Epithelial cell of esophagus (primary cell): ENCODE measurements at regions not wholly inside any gene's neighbourhood (a gene's known extent, or its start where the extent isn't known, plus 50 kb on each side); places are given as distances from the start of the nearest gene placed in this dataset.
A peak's percentile ranks its signal among the peaks of the same experiment; 100 is the strongest.

Experiments used
- DNase-seq: peaks from one replicate; pipeline ENCODE4 v3.0.0; 2010; ENCODE audit warnings: low read depth
- H3K4me3 ChIP-seq: 2 replicates; pipeline ENCODE4 v1.5.1; 2011; ENCODE audit warnings: mild to moderate bottlenecking, low read length, control low read depth
- TF ChIP-seq, protein P1 (sequence below): IDR thresholded peaks from 2 replicates; pipeline ENCODE4 v1.5.1; 2011; ENCODE audit warnings: low read depth, mild to moderate bottlenecking, low read length, control low read depth, inconsistent platforms; ENCODE audit not compliant: insufficient read depth; ENCODE audit errors: missing control alignments

DNA sequence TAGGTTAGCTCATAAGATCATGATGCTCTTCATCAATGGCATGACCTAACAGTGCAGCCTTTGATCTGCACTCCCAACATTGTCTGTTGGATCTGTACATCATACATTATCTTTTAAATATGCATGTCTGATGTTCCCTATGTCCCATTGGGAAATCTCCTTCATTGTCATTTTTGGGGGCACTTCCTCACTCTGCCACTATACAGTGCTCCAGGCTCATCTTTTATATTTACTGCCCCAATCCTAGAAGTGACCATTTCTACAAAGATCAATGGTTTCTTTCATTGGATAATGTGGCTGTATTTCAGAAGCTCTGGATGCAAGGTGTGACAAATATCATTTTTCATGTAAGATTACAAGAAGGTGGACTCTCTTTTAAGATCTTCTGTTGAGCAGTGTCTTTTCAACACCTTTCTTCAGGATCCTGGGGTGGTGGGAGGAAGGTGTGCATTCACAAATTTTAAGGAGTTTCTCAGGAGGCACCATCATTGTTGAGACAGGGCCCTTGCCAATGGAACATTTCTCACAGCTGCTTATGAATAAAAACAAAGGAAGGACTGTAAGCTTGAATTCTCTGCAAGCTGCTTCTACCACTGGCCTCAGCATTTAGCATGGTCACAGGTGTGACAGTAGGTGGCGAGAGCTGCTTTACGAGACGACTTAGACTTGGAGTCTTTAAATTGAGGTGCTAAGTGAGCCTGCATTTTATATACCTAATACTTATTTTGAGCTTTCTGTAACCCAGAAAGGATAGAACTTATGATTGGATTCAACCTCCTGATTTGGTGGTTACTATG is 403.0 kb downstream of the LMO7 start:
- no peak overlapping the region for H3K4me3 ChIP-seq
- TF ChIP-seq, protein P1, sequence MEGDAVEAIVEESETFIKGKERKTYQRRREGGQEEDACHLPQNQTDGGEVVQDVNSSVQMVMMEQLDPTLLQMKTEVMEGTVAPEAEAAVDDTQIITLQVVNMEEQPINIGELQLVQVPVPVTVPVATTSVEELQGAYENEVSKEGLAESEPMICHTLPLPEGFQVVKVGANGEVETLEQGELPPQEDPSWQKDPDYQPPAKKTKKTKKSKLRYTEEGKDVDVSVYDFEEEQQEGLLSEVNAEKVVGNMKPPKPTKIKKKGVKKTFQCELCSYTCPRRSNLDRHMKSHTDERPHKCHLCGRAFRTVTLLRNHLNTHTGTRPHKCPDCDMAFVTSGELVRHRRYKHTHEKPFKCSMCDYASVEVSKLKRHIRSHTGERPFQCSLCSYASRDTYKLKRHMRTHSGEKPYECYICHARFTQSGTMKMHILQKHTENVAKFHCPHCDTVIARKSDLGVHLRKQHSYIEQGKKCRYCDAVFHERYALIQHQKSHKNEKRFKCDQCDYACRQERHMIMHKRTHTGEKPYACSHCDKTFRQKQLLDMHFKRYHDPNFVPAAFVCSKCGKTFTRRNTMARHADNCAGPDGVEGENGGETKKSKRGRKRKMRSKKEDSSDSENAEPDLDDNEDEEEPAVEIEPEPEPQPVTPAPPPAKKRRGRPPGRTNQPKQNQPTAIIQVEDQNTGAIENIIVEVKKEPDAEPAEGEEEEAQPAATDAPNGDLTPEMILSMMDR: no peak
- peak; percentile 5 for DNase-seq

DNA sequence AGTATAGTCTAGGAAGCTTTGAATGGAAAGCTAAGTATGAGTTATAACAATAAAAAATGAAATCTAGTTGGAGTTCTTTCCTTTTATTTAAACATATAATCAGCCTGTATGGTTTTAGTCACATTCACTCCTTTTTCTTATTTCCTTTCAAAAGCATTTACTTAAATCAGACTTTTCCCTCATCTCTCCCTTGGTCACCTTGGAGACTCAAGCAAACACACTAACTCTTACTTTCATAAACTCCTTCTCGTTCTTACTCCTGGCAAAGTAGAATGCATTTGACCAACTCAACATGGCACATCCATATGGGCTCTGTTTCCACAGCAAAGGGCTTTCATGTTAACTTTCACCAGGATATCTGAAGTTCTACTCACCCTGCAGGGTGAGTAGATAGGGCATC is 400.0 kb downstream of the LMO7 start:
- no peak overlapping the region for H3K4me3 ChIP-seq
- DNase-seq: no peak
- TF ChIP-seq, protein P1: no peak

DNA sequence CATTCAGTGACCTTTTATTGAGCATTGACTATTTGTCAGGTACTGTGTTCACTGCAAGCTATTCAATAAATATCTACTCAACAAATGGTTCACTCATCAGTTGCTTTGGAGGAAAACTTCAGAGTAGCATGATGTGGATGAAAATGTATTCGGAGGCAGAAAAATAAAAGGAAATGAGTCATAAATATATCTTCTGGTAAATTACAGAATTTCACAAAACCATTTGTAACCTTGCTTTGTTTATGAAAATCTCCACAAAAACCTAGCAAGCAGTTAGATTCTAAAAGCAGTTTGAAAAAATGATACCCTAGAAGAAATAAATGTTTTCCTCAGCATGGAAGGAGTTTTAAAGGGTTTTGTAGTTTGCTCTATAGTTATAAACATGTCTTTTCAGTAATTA is 399.6 kb downstream of the LMO7 start:
- no peak overlapping the region for H3K4me3 ChIP-seq
- TF ChIP-seq, protein P1: no peak
- DNase-seq: no peak

DNA sequence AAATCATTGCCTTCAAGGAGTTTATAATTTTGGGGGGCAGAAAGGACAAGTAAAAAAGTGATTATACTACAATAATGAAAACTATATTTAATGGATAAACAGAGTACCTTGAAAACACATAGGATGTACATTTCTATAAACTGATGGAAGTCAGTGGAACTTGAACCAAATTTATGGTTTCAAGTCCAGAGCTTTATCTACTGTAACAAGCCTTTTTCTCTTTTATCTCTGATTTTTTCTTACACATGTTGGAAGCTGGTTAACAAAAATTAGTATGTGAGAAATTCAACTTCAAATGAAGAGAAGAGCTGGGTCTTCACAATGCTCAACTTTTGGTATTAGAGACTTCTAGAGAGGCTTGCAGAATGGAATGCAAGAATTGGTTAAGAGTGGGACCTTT is 393.6 kb downstream of the LMO7 start:
- no peak for DNase-seq
- TF ChIP-seq, protein P1: no peak
- no peak overlapping the region for H3K4me3 ChIP-seq

DNA sequence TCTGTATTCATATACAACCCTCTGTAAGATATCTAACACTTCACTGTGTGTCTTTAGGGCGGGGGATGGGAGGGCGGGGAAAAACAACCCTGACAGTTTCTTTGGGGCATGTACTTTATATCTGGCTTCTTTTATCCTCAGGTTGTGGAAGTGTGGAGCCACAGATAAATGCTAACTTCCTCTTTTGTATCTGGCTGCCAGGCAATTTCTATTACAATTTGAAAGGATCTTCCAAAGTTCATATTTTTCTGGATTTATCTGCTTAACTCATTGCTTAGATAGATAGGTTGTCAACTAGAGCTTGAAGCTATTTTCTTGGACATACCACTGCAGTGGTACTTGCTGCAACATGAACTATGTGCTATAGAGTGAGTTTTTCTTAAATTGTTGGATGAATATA is 393.0 kb downstream of the LMO7 start:
- DNase-seq: no peak
- TF ChIP-seq, protein P1: no peak
- no peak overlapping the region for H3K4me3 ChIP-seq

DNA sequence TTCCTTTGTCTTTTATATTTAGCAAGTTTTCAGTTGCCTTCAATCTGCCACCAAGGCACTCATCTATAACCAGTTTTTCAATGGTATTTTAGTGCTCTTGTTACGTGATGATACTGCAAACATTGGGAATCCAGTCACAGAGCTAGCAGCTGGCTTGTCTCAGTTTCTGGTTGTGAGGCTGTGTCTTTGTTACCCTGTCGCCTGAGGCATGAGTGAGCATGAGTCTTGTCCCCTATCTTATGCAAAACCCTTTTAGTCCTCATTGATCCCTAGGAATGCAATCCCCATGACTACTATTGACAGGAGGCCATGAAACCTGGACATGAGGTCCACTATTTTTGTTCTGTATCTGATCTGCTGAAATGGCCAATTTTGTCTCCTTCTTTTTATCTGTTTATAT is 391.0 kb downstream of the LMO7 start:
- TF ChIP-seq, protein P1: no peak
- no peak overlapping the region for H3K4me3 ChIP-seq
- DNase-seq: no peak

DNA sequence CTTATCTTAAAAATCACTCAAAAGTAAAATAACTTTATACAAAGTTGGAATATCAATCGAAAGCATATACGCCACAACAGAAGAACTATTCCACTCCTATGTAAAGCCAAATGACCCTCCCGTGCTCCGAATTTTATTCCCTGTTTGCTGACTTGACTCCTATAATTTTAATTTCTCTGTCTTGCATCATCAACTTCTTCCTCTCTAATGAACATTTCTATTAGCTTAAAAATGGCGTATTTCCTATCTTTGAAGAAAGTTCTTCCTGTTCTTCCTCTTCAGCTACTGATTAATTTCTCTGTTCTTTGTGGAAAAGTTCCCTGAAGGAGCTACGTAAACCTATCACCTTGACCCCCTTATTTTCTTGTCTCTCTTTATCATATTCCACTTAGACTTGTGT is 389.3 kb downstream of the LMO7 start:
- TF ChIP-seq, protein P1: no peak
- DNase-seq: no peak
- no peak overlapping the region for H3K4me3 ChIP-seq
